Cerebellar nuclear complex (tissue), 1 donor: ENCODE measurements at regions not wholly inside any gene's neighbourhood (a gene's known extent, or its start where the extent isn't known, plus 50 kb on each side); places are given as distances from the start of the nearest gene placed in this dataset.
"Not testable (repeated sequence)": the region's sequence is repeated elsewhere in the genome, so short reads cannot be mapped to it uniquely, and the experiment has no call there.

ENCODE experiments used
- DNase-seq, 2 experiments: peaks; one replicate each; lab custom pipeline; 2025; lab: John Stamatoyannopoulos, UW

- DNase-seq = not testable (repeated sequence)
These were observed 133.6 kb upstream of the VOPP1 start for GRCh38 chr7:55705728-55706450.

GRCh38 chr7:55702831-55703230 is 130.5 kb upstream of the VOPP1 start:
- not testable (repeated sequence) for DNase-seq

- DNase-seq = not testable (repeated sequence)
These were observed 127.1 kb upstream of the VOPP1 start for GRCh38 chr7:55699450-55699842.

GRCh38 chr7:55698607-55699449 is 126.5 kb upstream of the VOPP1 start:
- DNase-seq = not testable (repeated sequence)

GRCh38 chr7:55695893-55696701 is 123.8 kb upstream of the VOPP1 start:
- not testable (repeated sequence) for DNase-seq

GRCh38 chr7:55694484-55694883 is 122.2 kb upstream of the VOPP1 start:
- not testable (repeated sequence) for DNase-seq

GRCh38 chr7:55688684-55689681 is 116.7 kb upstream of the VOPP1 start:
- DNase-seq = not testable (repeated sequence)

GRCh38 chr7:55688261-55688660 is 116.0 kb upstream of the VOPP1 start:
- DNase-seq = not testable (repeated sequence)

GRCh38 chr7:55687252-55687651 is 115.0 kb upstream of the VOPP1 start:
- not testable (repeated sequence) for DNase-seq

GRCh38 chr7:55686771-55687170 is 114.5 kb upstream of the VOPP1 start:
- not testable (repeated sequence) for DNase-seq

GRCh38 chr7:55683501-55683900 is 111.2 kb upstream of the VOPP1 start:
- not testable (repeated sequence) for DNase-seq

- not testable (repeated sequence) for DNase-seq
These were observed 103.3 kb upstream of the VOPP1 start for GRCh38 chr7:55675589-55675988.

GRCh38 chr7:55673525-55673924 is 101.2 kb upstream of the VOPP1 start:
- not testable (repeated sequence) for DNase-seq

GRCh38 chr7:55672084-55672483 is 99.8 kb upstream of the VOPP1 start:
- not testable (repeated sequence) for DNase-seq

GRCh38 chr7:55657654-55658053 is 85.4 kb upstream of the VOPP1 start:
- no peak for DNase-seq

GRCh38 chr7:55651057-55651456 is 78.8 kb upstream of the VOPP1 start:
- DNase-seq = no peak

GRCh38 chr7:55649238-55649637 is 76.9 kb upstream of the VOPP1 start:
- no peak for DNase-seq

GRCh38 chr7:55644567-55644966 is 72.3 kb upstream of the VOPP1 start:
- no peak for DNase-seq

GRCh38 chr7:55642266-55642665 is 70.0 kb upstream of the VOPP1 start:
- DNase-seq = no peak

- DNase-seq = no peak
These were observed 69.5 kb upstream of the VOPP1 start for GRCh38 chr7:55641811-55642210.

GRCh38 chr7:55641273-55641691 is 69.0 kb upstream of the VOPP1 start:
- peak in 1 of 2 experiments; percentile 1 for DNase-seq
